Esophagus (tissue), 2 donors: ENCODE measurements at regions not wholly inside any gene's neighbourhood (a gene's known extent, or its start where the extent isn't known, plus 50 kb on each side); places are given as distances from the start of the nearest gene placed in this dataset.

ENCODE experiments used
- H3K27ac ChIP-seq, 2 donors: one replicate each; pipeline ENCODE4 v1.5.1; 2013; ENCODE audit warnings: low read depth in 2 of 2, mild to moderate bottlenecking in 2 of 2, inconsistent platforms in 1 of 2, low read length in 1 of 2, moderate library complexity in 1 of 2
- H3K27me3 ChIP-seq, 2 donors: one replicate each; pipeline ENCODE4 v1.6.1; 2013; ENCODE audit warnings: low read length in 2 of 2, control low read depth in 1 of 2, mild to moderate bottlenecking in 1 of 2; ENCODE audit not compliant: insufficient read depth in 2 of 2, control insufficient read depth in 1 of 2
- H3K36me3 ChIP-seq, 2 donors: one replicate each; pipeline ENCODE4 v1.6.1; 2013; ENCODE audit warnings: low read length in 1 of 2; ENCODE audit not compliant: control insufficient read depth in 2 of 2, insufficient read depth in 2 of 2
- H3K4me1 ChIP-seq, 2 donors: one replicate each; pipeline ENCODE4 v1.6.1; 2013; ENCODE audit warnings: low read length in 1 of 2; ENCODE audit not compliant: control insufficient read depth in 2 of 2, insufficient read depth in 2 of 2
- H3K4me3 ChIP-seq, 2 donors: one replicate each; pipeline ENCODE4 v1.5.1; 2013; ENCODE audit warnings: low read length in 2 of 2, mild to moderate bottlenecking in 2 of 2, low read depth in 1 of 2, moderate library complexity in 1 of 2
- H3K9me3 ChIP-seq, 2 donors: one replicate each; pipeline ENCODE4 v1.6.1; 2013; ENCODE audit warnings: mild to moderate bottlenecking in 2 of 2, low read depth in 1 of 2, low read length in 1 of 2, moderate library complexity in 1 of 2; ENCODE audit not compliant: control insufficient read depth in 2 of 2, insufficient read depth in 1 of 2
- WGBS, 2 donors: extraction: QIAGEN DNeasy Blood & Tissue Kit; methylation state at CpG; one replicate each; pipeline ENCODE4 v1.1.7; 2013; 5-methylcytosine and 5-hydroxymethylcytosine counted together
- donor health status: healthy with polysubstance abuse.
- donor health status: Bipolar disorder and iron deficiency.

DNA sequence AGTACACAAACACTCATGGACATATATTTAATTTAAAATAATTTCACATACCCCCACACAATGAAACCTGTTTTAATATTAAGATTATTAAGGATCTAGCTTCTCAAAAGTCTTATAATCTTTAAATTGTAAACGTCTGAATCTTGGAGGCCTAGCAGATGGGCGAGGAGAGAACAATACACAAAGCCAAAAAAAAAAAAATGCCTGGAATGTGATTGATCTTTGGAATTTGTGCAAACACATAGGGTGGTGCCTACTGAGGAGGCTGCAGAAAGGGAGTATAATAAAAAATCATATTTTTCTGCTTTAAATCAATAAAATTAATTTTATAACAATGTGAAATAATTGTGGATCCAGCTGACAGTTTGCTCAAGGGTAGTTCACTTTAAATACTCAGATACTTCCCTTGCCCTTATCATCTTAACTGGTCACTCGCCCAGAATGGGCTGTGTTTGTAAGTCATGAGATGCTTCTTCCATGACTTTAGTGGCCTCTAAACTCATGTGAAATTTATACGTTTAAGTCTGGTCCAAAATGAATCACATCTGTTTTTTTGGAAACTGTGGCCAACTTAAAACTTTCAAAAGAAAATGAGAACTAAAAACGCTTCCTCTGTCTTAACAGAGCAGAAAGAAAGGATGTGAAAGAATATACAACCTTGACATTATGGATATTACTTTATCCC is 802.8 kb upstream of the CXADR start:
- WGBS, 2 donors, result 35 to 43% methylated on average over 5 of the region's 5 CpGs
- Histone ChIP-seq H3K9me3 (no peaks in the 10 kb centered on the region), H3K36me3 (no peaks in the 10 kb centered on the region), H3K27me3 (no peaks in the 10 kb centered on the region), H3K27ac (no peak overlapping the region), H3K4me3 (no peak overlapping the region), H3K4me1 (no peaks in the 10 kb centered on the region)

DNA sequence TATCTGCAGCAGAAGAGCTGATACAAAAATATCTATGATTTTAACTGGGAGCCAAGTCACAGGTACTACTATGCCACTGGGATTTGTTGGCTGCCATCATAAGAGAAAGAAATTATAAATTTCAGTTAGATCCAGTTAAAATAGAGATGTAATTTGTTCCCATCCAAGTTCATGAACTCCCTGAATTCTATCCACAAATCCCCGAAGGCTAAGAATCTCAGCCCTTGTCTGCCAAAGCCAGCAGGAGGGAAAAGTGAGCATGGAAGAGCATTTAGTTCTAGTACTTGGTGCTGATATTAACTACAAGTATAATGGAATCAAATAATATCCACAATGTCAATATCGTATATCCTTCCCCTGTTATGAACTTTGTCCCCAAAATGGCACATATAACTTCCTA is 801.1 kb upstream of the CXADR start:
- H3K4me3 ChIP-seq, result no peak overlapping the region
- H3K27ac ChIP-seq, result no peak overlapping the region
- no peaks in the 10 kb centered on the region for H3K27me3 ChIP-seq
- no peaks in the 10 kb centered on the region for H3K9me3 ChIP-seq
- no peaks in the 10 kb centered on the region for H3K36me3 ChIP-seq
- WGBS, 2 donors, result 83 to 85% methylated on average over 2 of the region's 2 CpGs
- H3K4me1 ChIP-seq, result no peaks in the 10 kb centered on the region

DNA sequence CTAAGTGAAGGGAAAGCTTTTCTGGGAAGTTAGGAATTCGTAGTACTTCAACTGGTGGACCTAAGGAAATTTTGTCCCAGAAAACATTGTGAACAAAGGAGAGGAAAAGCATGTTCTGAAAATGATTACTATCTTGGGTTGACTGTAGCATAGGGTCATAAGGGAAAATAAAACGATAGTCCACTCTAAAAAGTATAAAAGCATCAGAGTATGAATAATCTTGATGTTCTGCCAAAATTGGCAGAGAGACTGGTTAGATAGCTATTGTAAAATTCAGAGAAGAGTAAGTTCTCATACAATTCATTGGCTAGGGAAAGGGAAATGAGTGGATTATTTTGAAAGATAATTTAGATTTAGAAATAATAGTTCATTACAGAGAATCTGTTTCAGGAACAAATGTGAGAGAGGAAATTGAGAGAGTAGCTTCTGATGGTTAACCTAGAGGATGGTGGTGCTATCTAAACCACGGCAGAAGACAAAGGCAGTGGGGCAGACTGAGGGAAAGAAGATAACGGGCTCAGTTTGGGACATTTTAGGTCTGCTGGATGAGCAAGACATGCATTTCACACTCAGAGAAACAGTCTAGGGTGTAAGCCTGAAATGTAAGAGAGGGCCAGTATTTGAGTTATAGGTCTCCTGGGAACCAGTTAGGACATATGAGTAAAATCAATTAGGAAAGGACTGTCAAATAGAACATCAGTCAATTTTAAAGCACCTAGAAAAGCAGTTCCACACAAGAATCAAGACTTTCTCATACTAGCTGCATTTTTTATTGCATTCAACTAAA is 799.3 kb upstream of the CXADR start:
- WGBS, 2 donors, result 66 to 67% methylated on average over 4 of the region's 4 CpGs
- H3K27ac ChIP-seq, result no peak overlapping the region
- H3K9me3 ChIP-seq, result no peaks in the 10 kb centered on the region
- no peaks in the 10 kb centered on the region for H3K27me3 ChIP-seq
- H3K36me3 ChIP-seq, result no peaks in the 10 kb centered on the region
- no peak overlapping the region for H3K4me3 ChIP-seq
- H3K4me1 ChIP-seq, result no peaks in the 10 kb centered on the region

DNA sequence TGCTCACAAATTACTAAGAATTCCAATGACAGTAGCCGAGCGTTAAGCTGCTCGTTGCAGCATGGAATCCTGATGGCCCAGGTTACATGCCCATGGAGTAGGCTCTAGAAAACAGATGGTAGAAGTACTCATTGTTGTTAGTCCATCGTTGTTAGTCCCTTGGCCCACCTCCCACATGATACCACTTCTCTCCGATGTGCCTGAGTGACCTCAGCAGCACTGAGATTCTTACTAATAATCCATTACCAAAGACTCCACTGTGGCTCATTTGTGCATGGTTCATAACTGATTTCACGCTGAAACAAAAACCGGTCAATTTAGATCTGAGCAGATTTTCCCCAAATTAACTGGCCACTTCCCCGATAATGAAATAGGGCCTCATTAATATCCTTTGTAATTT is 772.3 kb upstream of the CXADR start:
- H3K36me3 ChIP-seq, result no peaks in the 10 kb centered on the region
- no peaks in the 10 kb centered on the region for H3K4me1 ChIP-seq
- no peak overlapping the region for H3K27ac ChIP-seq
- no peak overlapping the region for H3K4me3 ChIP-seq
- H3K27me3 ChIP-seq, result no peaks in the 10 kb centered on the region
- 68 to 85% methylated on average over 8 of the region's 8 CpGs for WGBS, 2 donors
- no peaks in the 10 kb centered on the region for H3K9me3 ChIP-seq

DNA sequence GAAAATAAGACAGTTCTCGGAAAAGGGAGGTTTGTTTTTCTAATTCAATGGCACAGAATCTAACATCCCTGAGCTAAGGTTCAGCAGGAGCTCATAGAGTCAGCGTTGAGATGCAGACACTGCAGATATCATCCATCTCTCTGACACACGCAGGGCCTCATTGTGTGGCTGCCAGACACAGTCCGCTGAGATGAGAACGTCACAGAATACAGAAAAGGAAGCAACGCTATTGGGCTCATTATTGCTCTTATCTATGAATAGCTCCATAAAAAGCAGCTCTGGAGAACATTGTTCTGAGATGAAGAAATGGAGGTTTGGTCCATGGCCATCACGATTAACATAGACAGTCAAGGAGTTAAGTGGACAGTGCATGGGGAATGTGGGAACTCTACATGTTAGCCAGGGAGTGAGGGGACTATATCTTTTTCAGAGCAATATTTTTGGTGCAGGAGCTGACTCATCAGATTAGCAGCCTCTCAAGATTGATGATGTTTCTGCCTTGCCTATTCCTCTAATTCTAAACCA is 771.6 kb upstream of the CXADR start:
- H3K9me3 ChIP-seq, result no peaks in the 10 kb centered on the region
- no peaks in the 10 kb centered on the region for H3K27me3 ChIP-seq
- H3K4me1 ChIP-seq, result no peaks in the 10 kb centered on the region
- H3K4me3 ChIP-seq, result no peak overlapping the region
- 46 to 52% methylated on average over 7 of the region's 7 CpGs for whole genome bisulfite sequencing, 2 donors
- H3K27ac ChIP-seq, result no peak overlapping the region
- H3K36me3 ChIP-seq, result no peaks in the 10 kb centered on the region

DNA sequence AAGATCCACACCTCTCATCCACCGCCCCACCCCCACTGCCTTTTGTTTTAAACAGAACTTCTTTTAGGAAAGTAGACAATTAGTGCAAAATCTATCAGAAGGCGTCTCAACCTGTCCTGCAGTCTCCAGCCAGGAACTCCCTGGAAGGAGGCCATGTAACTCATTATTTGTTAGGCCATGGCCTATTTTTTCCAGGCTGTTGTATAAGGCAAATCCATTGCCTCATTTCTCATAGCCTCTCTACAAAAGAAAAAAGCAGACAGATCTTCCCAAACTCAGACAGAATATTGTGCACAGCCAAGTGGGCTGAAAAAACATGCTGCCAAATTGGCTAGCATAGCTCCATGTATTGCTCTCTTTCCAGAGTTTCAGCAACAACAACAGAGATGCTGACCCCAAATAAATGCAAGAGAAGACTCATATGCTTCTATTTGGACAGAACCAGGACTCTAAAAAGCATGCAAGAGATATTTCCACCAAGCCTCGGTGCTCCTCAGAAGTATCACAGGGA is 770.7 kb upstream of the CXADR start:
- Histone ChIP-seq H3K4me1 (no peaks in the 10 kb centered on the region), H3K9me3 (no peaks in the 10 kb centered on the region), H3K27ac (no peak overlapping the region), H3K4me3 (no peak overlapping the region), H3K36me3 (no peaks in the 10 kb centered on the region), H3K27me3 (no peaks in the 10 kb centered on the region)
- 25% methylated on average over 3 of the region's 3 CpGs for WGBS, 2 donors

DNA sequence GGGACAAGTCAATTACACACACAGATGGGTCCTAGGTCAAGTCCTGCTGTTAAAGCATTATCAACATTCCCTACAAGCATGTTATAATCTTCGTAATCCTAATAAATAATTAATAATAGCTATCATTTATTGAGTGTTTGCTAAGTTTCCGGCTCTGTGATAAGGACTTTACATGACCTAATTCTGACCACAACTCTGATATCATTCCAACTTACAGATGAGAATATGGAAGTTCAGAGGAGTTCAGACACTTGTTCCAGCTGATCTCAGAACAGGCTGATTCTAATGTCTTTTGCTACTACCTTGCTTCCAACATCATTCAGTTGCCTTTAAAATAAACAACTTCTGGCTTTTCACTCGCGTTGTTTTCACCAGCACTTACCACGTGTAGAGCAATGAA is 770.1 kb upstream of the CXADR start:
- H3K9me3 ChIP-seq, result no peaks in the 10 kb centered on the region
- H3K36me3 ChIP-seq, result no peaks in the 10 kb centered on the region
- no peaks in the 10 kb centered on the region for H3K27me3 ChIP-seq
- no peaks in the 10 kb centered on the region for H3K4me1 ChIP-seq
- WGBS, 2 donors, result 54 to 67% methylated on average over 5 of the region's 5 CpGs
- no peak overlapping the region for H3K27ac ChIP-seq
- H3K4me3 ChIP-seq, result no peak overlapping the region

DNA sequence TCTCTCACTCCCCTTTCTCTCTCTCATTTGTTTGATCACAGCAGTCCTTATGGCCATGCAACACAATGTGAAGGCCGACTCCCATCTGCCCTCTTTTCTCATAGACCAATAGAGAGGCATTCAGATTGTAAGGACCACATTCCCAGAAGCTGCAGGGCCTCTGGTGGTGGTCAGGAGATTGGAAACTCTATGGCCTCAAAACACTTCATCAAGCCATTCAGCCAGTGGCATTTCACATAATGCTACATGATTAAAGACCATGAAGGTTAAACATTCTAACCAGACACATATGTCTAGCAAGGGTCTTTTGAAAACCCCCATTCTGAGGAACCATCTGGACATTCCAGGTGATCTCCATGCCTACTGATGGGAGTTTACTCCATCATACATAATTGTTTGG is 769.5 kb upstream of the CXADR start:
- H3K27me3 ChIP-seq, result no peaks in the 10 kb centered on the region
- H3K4me1 ChIP-seq, result no peaks in the 10 kb centered on the region
- no peak overlapping the region for H3K4me3 ChIP-seq
- no peaks in the 10 kb centered on the region for H3K36me3 ChIP-seq
- H3K9me3 ChIP-seq, result no peaks in the 10 kb centered on the region
- 77 to 86% methylated on average over 1 of the region's 1 CpG for WGBS, 2 donors
- H3K27ac ChIP-seq, result peak overlapping the region in 1 of 2 donors; percentile 22

DNA sequence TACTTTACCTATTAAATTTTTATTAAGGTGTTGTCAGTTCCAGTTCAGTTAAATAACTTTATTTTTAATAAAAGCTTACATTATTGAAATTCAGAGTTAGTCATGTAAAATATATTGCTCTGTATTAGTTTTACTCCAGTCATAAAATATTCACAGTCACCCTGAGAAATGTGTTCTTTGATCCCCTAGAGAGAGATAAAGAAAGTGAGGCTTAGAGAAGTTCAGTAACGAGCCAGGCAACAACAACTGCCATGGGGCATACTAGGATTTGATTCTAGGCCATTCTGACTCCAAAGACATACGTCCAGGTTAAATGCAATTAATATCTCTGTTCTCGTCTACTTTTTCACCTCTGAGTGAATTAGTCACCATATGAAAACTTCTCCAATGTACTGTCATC is 761.9 kb upstream of the CXADR start:
- no peaks in the 10 kb centered on the region for H3K36me3 ChIP-seq
- no peaks in the 10 kb centered on the region for H3K27me3 ChIP-seq
- H3K4me1 ChIP-seq, result no peaks in the 10 kb centered on the region
- no peak overlapping the region for H3K27ac ChIP-seq
- H3K9me3 ChIP-seq, result no peaks in the 10 kb centered on the region
- 43 to 44% methylated on average over 3 of the region's 3 CpGs for WGBS, 2 donors
- H3K4me3 ChIP-seq, result no peak overlapping the region
